NCI-H748 treated with DMSO at 0.1 percent for 48 hours (cell line): ENCODE measurements at regions not wholly inside any gene's neighbourhood (a gene's known extent, or its start where the extent isn't known, plus 50 kb on each side); places are given as distances from the start of the nearest gene placed in this dataset.
"Not testable (repeated sequence)": the region's sequence is repeated elsewhere in the genome, so short reads cannot be mapped to it uniquely, and the experiment has no call there.

ENCODE experiments used
- DNase-seq: peaks from one replicate; lab custom pipeline; 2025; lab: John Stamatoyannopoulos, UW

DNA sequence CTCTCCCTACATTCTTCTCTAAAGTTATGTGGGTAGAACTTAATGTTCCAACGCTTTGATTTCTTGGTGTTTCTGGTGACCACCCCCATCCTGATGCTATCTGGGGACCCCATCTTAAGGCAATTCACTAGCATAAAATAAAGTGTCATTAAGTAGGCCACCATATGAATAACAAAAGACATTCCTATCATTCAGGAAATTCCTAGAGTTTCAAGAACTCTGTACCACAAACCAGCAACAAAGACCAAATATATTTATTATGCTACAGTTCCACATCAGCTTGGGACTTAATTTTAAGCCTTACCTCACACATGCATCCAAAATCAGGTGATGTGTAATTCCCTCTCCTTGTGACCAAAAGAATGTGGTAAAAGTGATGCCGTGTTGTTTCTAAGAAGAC is 254.6 kb upstream of the LRRC4C start:
- DNase-seq = no peak

DNA sequence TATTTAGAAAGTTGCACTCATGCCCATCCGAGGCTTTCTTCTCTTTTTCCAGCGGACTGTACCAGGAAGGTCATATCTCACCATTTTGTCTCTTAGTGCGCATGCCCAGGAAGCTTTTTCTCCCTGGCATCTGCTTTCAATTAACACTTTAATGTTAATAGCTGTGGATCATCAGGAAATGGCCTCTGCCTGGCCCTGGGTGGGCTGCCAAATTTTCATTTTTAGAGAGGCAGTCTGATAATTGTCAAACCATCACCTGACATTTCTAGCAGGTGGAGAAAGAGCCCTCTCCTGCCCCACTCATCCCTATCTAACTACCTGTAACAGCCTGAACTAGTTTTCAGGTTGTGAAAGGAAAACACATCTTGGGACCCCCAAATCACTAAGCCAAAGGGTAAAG is 257.4 kb upstream of the LRRC4C start:
- no peak for DNase-seq

DNA sequence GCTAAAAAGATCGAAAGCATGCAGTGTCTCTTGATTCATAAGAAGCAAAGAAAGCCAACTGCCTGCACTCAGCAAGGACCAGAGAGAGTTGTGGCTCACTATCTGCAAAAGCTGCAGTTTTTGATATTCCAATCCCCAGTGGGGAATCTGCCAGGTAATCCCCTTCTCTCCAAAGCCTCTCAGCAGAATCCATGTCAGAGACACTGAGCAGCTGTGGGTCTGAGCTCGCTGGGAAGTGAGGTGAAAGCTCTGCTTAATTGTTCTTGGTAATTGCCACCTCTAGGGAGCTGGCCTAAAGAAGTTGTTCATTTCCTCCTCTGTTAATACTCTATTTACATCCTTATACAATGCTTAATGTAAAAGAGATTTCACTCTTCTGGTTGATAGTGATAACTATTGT is 261.3 kb upstream of the LRRC4C start:
- no peak for DNase-seq

DNA sequence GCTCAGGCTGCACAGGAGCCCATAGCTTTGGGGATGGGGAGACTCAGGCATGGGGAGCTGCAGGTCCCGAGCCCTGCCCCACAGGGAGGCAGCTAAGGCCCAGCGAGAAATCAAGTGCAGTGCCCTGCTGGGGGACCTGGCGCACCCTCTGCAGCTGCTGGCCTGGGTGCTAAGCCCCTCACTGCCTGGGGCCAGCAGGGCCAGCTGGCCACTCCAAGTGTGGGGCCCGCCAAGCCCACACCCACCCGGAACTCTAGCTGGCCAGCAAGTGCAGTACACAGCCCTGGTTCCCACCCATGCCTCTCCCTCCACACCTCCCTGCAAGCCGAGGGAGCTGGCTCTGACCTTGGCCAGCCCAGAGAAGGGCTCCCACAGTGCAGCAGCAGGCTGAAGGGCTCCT is 268.7 kb upstream of the LRRC4C start:
- DNase-seq = not testable (repeated sequence)

DNA sequence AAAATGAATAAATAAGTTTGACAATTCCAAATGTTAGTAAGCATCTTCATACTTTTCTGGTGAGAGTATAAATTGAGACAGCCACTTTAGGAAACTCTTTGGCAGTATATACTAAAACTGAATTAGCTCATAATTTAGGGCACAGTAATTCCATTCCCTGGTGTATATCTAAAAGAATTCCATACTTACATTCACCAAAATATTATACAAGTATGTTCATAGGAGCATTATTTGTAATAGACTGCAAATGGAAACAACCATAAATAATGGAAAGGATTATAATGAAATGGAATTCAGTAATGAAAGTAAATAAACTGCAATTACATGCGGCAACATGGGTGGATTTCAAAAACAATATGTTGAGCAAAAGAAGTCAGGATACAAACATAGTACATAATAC is 315.8 kb upstream of the LRRC4C start:
- no peak for DNase-seq

DNA sequence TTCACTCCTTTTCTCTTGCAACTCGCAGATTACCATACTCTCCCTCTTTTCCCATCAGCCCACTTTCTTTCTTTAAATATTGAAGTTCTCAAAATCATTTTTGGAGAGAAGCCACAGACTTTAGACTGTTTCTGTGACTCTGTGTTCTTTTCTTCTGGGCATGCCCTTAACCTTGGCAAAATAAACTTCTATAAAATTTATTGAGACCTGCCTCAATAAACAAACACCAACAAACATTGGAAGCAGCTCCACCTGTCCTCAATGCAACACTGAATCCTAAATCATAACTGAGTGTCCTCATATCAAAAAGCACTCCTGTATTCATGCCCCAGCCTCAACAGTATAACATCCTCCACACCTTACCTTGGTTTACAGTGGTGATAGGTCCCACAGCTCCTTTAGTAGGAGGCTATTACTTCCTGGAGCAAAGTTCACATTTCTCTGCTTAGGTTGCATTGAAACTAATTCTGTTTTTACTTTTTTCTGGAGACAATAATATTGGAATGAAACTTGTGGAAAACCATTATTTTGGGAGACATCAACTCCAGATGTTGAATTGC is 320.0 kb upstream of the LRRC4C start:
- DNase-seq = no peak

DNA sequence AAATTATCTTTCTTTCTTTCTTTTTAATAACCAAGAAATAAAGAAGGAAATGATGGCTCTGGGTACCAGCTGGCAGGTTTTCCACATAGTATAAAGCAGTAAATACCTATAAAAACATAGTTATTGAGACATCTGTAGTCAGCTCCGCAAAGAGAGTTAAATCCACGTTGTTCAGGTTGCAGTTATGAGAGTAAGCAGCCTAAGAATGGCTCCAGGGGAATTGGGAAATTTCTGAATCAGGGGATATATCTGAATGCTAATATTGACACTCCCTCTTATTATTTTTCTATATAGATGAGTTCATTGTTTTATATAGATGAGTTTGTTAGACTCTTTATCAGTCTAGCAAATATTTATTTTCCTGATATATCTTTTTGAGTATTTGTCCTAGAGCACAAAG is 322.0 kb upstream of the LRRC4C start:
- no peak for DNase-seq

DNA sequence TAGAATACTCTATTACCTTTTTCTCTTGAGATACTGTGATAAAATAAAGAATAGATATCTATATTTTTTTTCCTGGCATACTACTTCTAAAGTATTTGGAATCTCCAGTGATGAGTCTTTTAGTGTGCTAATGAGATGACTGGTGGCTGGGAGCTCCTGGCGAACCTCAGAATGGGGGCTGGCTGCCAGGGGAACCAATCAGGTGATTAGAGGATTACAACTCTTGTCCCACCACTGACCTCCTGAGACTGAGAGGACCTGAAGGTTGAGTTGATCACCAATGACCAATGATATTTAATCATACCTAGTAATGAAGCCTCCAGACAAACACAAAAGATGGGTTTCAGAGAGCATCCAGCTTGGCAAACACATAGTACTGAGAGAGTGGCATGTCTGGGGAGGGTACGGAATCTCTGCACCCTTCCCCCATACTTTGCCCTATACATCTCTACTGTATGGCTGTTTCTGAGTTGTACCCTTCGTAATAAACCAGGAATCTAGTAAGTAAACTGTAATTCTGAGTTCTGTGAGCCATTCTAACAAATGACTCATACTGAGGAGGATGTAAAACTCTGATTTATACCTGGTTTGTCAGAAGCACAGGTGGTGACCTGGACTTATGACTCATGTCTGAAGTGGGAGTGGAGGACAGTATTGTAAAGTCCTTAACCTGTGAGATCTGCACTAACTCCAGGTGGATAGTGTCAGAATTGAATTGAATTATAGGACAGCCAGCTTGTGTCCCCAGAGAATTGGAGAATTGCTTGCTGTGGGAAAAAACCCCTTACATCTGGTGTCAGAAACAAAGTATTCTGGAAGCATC is 325.3 kb upstream of the LRRC4C start:
- no peak for DNase-seq

DNA sequence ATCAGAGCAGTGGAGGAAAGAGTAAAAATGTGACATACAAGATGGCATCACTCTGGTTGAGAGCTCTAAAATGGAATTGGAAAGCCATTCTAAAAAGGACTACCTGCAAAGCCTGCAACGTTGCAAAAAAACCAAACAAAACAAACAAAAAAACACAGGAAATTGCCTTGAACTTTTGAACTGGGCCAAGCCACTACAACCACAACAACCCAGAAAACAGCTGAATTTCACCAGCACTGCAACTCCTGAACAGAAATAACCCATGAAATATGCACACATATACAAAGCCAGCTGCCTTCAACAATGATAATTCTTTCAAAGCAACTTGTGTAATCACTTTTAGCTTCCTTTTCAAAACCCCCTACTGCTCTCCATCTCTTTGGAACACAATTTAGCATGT is 326.6 kb upstream of the LRRC4C start:
- no peak for DNase-seq

DNA sequence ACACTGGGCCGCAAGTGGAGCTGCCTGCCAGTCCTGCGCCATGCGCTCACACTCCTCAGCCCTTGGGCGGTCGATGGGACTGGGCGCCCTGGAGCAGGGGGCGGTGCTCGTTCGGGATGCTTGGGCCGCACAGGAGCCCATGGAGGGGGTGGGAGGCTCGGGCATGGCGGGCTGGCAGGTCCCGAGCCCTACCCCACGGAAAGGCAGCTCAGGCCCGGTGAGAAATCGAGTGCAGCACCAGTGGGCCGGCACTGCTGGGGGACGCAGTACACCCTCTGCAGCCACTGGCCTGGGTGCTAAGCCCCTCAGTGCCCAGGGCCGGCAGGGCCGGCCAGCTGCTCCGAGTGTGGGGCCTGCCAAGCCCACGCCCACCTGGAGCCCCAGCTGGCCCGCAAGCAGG is 328.7 kb upstream of the LRRC4C start:
- no peak for DNase-seq

DNA sequence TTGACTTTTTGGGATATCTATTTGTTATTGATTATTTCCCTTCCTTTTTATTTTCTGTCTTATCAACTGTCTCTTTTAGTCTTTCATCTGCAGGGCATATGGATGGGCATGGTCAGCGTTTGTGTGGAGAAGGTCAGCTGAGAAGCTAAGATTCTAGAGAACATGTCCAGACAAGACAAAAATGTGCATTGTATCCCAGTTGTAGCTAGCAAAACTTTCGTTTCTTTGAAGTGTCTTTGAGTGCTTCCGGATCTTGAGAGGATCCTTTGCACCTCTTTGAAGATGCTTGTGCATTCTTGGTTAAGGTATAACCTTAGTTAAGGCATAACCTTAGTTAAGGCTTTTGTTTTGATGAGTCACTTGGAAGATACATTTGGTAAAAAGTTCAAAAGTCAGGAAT is 329.9 kb upstream of the LRRC4C start:
- no peak for DNase-seq

DNA sequence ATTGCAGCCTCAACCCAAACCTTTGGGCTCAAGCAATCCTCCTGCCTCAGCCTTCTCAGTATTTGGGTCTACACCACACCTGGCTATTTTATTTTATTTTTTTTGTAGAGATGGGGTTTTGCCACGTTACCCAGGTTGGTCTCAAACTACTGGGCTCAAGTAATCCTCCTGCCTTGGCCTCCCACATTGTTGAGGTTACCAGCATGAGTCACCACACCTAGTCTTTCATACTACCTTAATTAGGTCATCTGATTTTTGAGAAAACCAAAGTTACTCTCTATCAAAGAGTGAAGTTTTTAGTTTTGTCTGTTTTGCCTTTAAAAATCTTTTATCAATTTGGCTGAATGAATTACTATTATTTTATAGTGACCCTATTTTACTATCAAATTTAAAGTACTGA is 335.6 kb upstream of the LRRC4C start:
- DNase-seq = no peak

DNA sequence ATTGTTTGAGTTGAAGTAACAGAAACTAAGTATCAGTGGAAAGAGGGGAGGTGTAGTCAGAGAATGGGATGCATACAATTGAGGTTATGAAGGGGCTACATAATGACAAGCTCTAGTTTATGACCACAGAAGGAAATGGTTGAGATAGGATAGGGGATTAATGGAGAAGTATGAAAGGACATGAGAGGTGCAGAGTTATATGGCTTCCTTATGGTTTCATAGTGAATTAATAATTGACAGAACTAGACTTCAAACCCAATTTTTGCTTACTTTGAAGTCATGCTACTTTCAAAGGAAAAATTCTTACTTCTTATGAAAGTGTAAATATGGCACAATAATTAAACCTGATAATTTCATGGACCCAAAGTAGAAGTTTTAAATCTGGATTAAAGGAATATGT is 340.3 kb upstream of the LRRC4C start:
- DNase-seq = no peak

DNA sequence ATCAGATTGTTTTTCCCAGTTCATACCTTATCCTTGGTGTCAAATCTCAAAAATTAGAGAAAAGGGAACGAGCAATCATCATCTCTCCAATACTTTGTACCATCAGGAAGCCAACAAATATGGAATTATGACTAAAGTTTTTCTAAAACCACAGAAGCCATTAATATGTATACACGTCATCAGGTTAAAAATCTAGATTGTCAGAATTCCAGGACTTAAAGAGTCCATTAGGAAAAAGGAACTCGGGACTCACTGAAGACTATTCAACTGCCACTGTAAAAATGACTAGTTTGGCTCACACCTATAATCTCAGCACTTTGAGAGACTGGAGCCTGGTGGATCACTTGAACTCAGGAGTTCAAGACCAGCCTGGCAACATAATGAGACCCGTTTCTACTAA is 344.4 kb upstream of the LRRC4C start:
- no peak for DNase-seq

DNA sequence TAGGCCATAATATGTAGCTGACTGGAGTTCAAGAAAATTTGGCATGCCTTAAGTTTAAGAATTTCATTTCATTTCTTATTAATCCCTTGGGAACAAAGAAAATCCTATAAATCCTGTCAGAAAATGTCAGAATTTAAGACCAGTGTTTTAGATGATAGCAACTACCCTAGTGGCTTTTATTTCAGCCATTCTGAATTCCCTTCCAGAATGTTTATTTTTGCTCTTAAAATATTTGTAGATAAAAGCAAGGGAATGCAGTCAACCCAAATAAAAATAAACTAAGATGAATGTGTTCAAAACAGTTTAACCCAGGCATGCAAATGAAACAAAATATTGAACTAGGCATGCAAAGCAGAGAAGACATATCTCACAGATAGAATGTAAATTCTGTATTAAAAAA is 356.9 kb upstream of the LRRC4C start:
- no peak for DNase-seq

DNA sequence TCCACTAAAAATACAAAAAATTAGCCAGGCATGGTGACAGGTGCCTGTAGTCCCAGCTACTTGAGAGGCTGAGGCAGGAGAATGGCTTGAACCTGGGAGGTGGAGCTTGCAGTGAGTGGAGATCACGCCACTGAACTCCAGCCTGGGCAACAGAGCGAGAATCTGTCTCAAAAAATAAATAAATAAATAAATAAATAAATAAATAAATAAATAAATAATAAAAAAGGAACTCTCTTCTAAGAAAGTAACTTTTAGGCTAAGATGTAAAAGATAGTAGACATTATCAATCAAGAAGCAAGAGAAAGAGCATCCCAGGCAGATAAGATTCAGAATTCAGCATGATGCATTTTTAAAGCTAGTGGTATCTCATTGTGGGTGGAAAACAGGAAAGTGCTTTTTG is 364.8 kb upstream of the LRRC4C start:
- DNase-seq = not testable (repeated sequence)

DNA sequence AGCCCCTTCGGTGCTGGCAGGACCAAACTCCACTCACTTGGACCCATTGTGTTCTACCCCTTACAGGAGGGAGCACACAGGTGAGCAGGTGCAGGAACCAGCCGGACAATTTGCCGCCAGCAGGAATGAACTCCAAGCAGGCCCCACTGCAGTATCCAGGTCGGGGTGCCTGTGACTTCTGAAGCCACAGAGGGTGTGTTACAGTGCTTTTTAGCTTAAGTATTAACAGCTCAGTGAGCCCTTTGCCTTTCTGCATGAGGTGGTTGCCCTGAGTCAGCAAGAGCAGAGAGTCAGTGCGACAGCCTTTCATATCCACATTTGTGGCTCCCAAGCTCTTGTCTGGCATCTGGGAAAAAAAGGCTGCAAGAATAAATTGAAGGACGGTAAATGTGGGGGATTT is 366.6 kb upstream of the LRRC4C start:
- DNase-seq = no peak

DNA sequence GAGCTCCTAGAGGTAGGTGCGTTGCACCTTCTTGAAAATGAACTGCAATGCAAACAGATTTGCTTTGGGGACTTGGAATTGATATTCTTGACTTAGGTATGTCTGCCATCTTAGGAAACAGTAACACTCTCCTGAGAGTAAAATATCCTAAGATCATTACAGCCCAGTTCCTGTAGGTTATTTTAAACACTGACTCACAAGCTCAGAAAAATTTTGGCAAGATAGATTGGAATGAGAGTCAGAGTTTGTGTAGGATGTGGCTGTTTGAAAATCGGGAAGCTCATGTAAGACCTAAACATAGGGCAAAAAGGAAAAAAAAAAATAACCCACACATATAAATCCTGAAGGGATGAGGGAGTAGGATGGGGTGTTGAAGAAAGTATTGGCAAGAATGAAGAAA is 377.0 kb upstream of the LRRC4C start:
- no peak for DNase-seq

DNA sequence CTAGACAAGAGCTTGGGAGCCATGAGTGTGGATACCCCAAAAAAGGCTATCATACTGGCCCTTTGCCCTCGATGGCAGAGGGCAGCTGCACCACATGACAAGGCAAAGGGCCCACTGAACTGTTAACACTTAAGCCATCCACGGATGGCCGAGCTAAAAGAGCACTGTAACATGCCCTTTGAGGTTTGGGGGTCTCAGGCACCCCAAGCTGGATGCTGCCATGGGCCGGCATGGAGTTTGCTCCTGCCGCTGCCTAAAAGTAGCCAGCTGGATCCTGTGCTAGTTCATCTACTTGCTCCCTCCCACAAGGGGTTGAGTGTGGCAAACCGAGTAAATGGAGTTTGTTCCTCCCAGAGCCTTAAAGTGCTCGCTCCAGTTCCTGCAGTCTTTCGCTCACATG is 383.2 kb upstream of the LRRC4C start:
- DNase-seq = no peak

DNA sequence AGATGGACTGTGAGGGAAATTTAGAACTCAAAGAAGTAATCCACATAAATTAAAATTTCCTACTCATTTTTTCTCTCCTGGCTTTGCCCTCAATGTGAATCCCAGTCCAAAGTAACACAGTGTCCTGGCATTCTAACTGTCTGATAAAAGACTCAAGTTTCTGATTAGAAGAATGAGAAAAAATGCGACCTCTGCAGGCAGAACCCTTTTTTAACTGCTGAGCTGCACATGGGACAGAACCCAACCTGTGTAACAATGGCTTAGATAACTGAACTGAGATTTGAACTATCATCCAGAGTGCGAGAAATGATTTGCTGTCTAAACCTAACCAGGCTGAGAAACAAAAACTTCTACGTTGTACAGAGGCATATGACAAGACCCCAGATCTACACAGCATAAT is 385.6 kb upstream of the LRRC4C start:
- DNase-seq = no peak

DNA sequence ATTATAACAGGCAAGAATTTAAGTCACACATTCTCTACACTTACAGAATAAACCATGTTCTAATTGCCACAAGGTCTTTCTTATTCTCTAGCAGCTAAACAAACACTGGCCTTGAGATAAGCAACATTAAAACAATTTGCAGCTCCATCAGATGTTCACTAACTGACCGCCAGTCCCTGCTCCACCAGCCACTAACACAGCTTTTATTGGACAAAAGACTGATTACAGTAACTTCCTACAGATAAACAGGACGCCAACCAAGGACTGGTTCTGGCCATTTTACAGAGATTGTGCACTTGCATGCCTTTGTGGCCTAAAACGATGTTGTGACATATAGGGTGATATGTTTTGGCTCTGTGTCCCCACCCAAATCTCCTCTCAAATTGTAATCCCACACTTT is 388.9 kb upstream of the LRRC4C start:
- DNase-seq = no peak

DNA sequence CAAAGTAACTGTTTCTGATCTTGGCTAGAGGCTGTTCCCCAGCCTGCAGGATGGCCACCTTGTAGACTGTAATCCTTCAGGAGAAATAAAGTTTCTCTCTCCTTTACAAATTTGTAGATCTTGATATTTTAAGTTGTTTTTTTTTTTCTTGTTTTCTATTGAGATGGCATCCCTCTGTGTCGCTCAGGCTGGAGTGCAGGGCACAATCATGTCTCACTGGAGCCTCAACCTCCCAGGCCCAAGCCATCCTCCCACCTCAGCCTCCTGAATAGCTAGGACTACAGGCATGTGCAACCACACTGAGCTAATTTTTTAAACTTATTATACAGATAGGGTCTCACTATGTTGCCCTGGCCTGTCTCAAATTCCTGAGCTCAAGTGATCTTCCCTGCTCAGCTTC is 389.8 kb upstream of the LRRC4C start:
- DNase-seq = no peak

DNA sequence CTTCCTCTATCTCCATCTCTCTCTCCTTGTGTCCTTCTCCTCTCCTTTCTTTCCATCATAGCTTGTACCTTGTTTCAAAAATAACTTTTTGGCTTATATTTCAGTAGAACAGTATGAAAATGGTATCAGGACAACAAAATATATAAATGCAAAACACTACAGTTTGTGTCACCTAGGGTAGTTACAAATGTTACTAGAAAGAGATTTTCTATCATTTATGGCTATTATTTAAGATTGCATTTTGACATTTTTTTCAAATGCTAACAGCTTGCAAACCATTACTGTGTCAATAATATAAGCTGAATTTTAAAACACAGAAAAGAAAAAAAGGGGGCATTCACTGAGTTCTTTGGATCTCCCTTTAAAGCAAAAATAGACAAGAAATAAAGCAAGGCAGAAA is 392.3 kb upstream of the LRRC4C start:
- DNase-seq = no peak

DNA sequence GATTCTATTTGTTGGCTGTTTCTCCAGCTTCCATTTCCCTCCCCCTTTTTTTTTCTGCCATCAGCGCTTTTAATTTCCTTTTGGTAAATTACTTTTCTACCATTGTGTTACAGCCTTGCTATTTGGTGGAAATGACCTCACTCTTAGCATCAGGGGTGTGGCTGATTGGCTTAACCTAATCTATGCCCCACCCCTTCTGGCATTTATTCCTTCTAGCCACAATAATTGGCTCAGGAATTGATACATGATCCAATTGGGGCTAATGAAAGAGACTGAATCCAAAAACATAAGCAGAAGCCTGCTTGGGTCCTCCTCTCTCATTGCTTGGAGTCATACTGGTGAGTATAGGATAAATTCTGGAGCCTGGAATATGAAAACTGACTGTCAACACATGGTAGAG is 402.4 kb upstream of the LRRC4C start:
- DNase-seq = no peak
